HG03558 (cell line): ENCODE measurements at regions not wholly inside any gene's neighbourhood (a gene's known extent, or its start where the extent isn't known, plus 50 kb on each side); places are given as distances from the start of the nearest gene placed in this dataset.
"Not testable (repeated sequence)": the region's sequence is repeated elsewhere in the genome, so short reads cannot be mapped to it uniquely, and the experiment has no call there.

Experiments used
- ATAC-seq: cut with Tn5 transposase; IDR thresholded peaks from one replicate; pipeline ENCODE4 v1.9.1; 2021; ENCODE audit warnings: moderate number of reproducible peaks; ENCODE audit not compliant: unreplicated experiment; ENCODE audit errors: extremely low read depth

- ATAC-seq, result no peak
Measured at GRCh38 chr2:147440734-147441133, 404.1 kb upstream of the ACVR2A start.

GRCh38 chr2:147439986-147440385 lies 404.8 kb upstream of the ACVR2A start:
- ATAC-seq, result no peak

- no peak for ATAC-seq
Measured at GRCh38 chr2:147438882-147439281, 405.9 kb upstream of the ACVR2A start.

- no peak for ATAC-seq
Measured at GRCh38 chr2:147433822-147434221, 411.0 kb upstream of the ACVR2A start.

- ATAC-seq, result no peak
Measured at GRCh38 chr2:147430408-147430807, 414.4 kb upstream of the ACVR2A start.

- ATAC-seq, result no peak
Measured at GRCh38 chr2:147428120-147428747, 416.6 kb upstream of the ACVR2A start.

- no peak for ATAC-seq
Measured at GRCh38 chr2:147425437-147426029, 419.3 kb upstream of the ACVR2A start.

- ATAC-seq, result no peak
Measured at GRCh38 chr2:147424766-147425165, 420.1 kb upstream of the ACVR2A start.

- ATAC-seq, result no peak
Measured at GRCh38 chr2:147420947-147421675, 423.7 kb upstream of the ACVR2A start.

GRCh38 chr2:147420517-147420916 lies 424.3 kb upstream of the ACVR2A start:
- ATAC-seq, result no peak

- no peak for ATAC-seq
Measured at GRCh38 chr2:147416099-147416498, 428.7 kb upstream of the ACVR2A start.

GRCh38 chr2:147414656-147415055 lies 430.2 kb upstream of the ACVR2A start:
- ATAC-seq, result not testable (repeated sequence)

- ATAC-seq, result no peak
Measured at GRCh38 chr2:147408357-147408756, 436.5 kb upstream of the ACVR2A start.

- no peak for ATAC-seq
Measured at GRCh38 chr2:147405651-147406050, 439.2 kb upstream of the ACVR2A start.

- no peak for ATAC-seq
Measured at GRCh38 chr2:147398996-147399395, 445.8 kb upstream of the ACVR2A start.

- ATAC-seq, result no peak
Measured at GRCh38 chr2:147398301-147398700, 446.5 kb upstream of the ACVR2A start.

GRCh38 chr2:147396890-147397289 lies 447.9 kb upstream of the ACVR2A start:
- ATAC-seq, result no peak

GRCh38 chr2:147394179-147394790 lies 450.5 kb upstream of the ACVR2A start:
- ATAC-seq, result no peak

GRCh38 chr2:147392180-147392579 lies 452.6 kb upstream of the ACVR2A start:
- no peak for ATAC-seq

- no peak for ATAC-seq
Measured at GRCh38 chr2:147390475-147390874, 454.4 kb upstream of the ACVR2A start.

GRCh38 chr2:147389218-147389617 lies 455.6 kb upstream of the ACVR2A start:
- no peak for ATAC-seq
